IMR-90 (cell line): ENCODE measurements at regions not wholly inside any gene's neighbourhood (a gene's known extent, or its start where the extent isn't known, plus 50 kb on each side); places are given as distances from the start of the nearest gene placed in this dataset.

Source experiments
- CTCF ChIP-seq: conservative IDR thresholded peaks from 2 replicates; pipeline ENCODE4 v1.5.1; 2012; ENCODE audit warnings: mild to moderate bottlenecking, low read depth, low read length, improper control_type of control experiment
- FOS ChIP-seq: fragments of 150-350 bp; IDR thresholded peaks from 2 replicates; pipeline ENCODE4 v1.6.1; 2016; ENCODE audit warnings: low read depth, low read length
- POLR2A ChIP-seq: IDR thresholded peaks from 2 replicates; pipeline ENCODE4 v1.6.1; 2012; ENCODE audit warnings: mild to moderate bottlenecking, low read depth, low read length

DNA sequence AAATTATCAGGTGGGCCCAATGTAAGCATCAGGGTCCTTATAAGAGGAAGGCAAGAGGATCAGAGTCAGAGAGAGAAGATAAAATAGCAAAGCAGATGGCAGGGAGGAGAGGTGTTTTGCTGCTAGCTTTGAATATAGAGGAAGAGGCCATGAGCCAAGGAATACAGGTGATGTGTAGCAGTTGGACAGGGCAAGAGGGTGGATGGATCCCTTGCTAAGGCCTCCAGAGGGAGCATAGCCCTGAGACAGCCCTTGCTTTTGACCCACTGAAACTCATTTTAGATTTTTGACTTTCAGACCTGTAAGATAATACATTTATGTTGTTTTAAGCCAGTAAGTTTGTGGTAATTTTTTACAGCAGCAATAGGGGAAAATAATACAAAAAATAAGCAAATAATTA lies 116.6 kb upstream of the PARD3B start:
- TF ChIP-seq POLR2A (no peak), CTCF (no peak), FOS (no peak)
